Osteocyte (in vitro differentiated cells): ENCODE measurements at regions not wholly inside any gene's neighbourhood (a gene's known extent, or its start where the extent isn't known, plus 50 kb on each side); places are given as distances from the start of the nearest gene placed in this dataset.

Experiments
- DNase-seq: peaks from one replicate; pipeline ENCODE4 v3.0.0; 2021; ENCODE audit warnings: mixed read lengths; ENCODE audit not compliant: unreplicated experiment; ENCODE audit errors: extremely low spot score
- H3K27ac Mint-ChIP-seq: one replicate; pipeline ENCODE4 v1.8.0; 2021; ENCODE audit warnings: mild to moderate bottlenecking, mixed read lengths; ENCODE audit not compliant: unreplicated experiment
- H3K27me3 Mint-ChIP-seq: one replicate; pipeline ENCODE4 v1.8.0; 2021; ENCODE audit warnings: mixed read lengths; ENCODE audit not compliant: unreplicated experiment
- H3K36me3 Mint-ChIP-seq: one replicate; pipeline ENCODE4 v1.8.0; 2021; ENCODE audit warnings: mixed read lengths; ENCODE audit not compliant: unreplicated experiment
- H3K4me1 Mint-ChIP-seq: one replicate; pipeline ENCODE4 v1.8.0; 2021; ENCODE audit warnings: mixed read lengths; ENCODE audit not compliant: unreplicated experiment
- H3K4me3 Mint-ChIP-seq: one replicate; pipeline ENCODE4 v1.8.0; 2021; ENCODE audit warnings: mild to moderate bottlenecking, moderate library complexity, mixed read lengths; ENCODE audit not compliant: unreplicated experiment
- H3K9me3 Mint-ChIP-seq: one replicate; pipeline ENCODE4 v1.8.0; 2021; ENCODE audit warnings: mixed read lengths; ENCODE audit not compliant: unreplicated experiment
- TF ChIP-seq, protein P1 (sequence below): fragments of 200-600 bp; sonication (generic); IDR thresholded peaks from 2 replicates; pipeline ENCODE4 v1.5.0; 2021; ENCODE audit warnings: antibody characterized with exemption, mild to moderate bottlenecking, moderate library complexity

DNA sequence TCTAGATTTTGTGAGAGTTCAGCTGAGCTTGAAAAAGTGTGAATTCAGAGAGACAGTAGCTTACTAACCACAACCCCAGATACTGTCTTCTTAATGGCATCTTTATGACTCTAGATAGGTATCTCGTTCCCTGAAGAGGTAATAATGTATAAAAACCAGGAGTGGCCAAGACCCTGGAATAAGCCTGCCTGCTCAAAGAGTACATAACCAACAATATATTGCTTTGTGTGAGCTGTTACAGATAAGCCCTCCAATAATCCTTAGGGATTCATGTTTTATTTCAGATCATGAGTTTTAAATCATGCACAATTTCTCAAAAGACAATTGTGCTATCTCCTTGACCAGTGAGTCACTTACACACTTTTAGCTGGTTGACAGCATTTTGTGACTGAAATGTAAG is 327.8 kb upstream of the ADGRB3 start:
- no peak overlapping the region for H3K4me3 Mint-ChIP-seq
- H3K27me3 Mint-ChIP-seq = no peaks in the 10 kb centered on the region
- H3K4me1 Mint-ChIP-seq = peaks cover 6% of the 10 kb centered on the region
- TF ChIP-seq, protein P1, sequence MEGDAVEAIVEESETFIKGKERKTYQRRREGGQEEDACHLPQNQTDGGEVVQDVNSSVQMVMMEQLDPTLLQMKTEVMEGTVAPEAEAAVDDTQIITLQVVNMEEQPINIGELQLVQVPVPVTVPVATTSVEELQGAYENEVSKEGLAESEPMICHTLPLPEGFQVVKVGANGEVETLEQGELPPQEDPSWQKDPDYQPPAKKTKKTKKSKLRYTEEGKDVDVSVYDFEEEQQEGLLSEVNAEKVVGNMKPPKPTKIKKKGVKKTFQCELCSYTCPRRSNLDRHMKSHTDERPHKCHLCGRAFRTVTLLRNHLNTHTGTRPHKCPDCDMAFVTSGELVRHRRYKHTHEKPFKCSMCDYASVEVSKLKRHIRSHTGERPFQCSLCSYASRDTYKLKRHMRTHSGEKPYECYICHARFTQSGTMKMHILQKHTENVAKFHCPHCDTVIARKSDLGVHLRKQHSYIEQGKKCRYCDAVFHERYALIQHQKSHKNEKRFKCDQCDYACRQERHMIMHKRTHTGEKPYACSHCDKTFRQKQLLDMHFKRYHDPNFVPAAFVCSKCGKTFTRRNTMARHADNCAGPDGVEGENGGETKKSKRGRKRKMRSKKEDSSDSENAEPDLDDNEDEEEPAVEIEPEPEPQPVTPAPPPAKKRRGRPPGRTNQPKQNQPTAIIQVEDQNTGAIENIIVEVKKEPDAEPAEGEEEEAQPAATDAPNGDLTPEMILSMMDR = no peak
- H3K27ac Mint-ChIP-seq = no peak overlapping the region
- no peak for DNase-seq
- H3K9me3 Mint-ChIP-seq = peaks cover 33% of the 10 kb centered on the region
- H3K36me3 Mint-ChIP-seq = peaks cover 13% of the 10 kb centered on the region

- Mint-ChIP-seq H3K36me3 (peaks cover 11% of the 10 kb centered on the region), H3K27ac (no peak overlapping the region), H3K4me3 (no peak overlapping the region), H3K27me3 (no peaks in the 10 kb centered on the region), H3K9me3 (peaks cover 42% of the 10 kb centered on the region), H3K4me1 (peaks cover 5% of the 10 kb centered on the region)
- no peak for DNase-seq
- TF ChIP-seq, protein P1 = no peak
These were observed 339.0 kb upstream of the ADGRB3 start for GRCh38 chr6:68296126-68296525.

- peaks cover 5% of the 10 kb centered on the region for H3K36me3 Mint-ChIP-seq
- H3K4me1 Mint-ChIP-seq = no peaks in the 10 kb centered on the region
- H3K9me3 Mint-ChIP-seq = peaks cover 26% of the 10 kb centered on the region
- H3K27ac Mint-ChIP-seq = no peak overlapping the region
- no peak for DNase-seq
- H3K4me3 Mint-ChIP-seq = no peak overlapping the region
- TF ChIP-seq, protein P1 = no peak
- H3K27me3 Mint-ChIP-seq = no peaks in the 10 kb centered on the region
These were observed 352.4 kb upstream of the ADGRB3 start for GRCh38 chr6:68282646-68283045.

GRCh38 chr6:68279793-68280557 is 355.1 kb upstream of the ADGRB3 start:
- H3K27ac Mint-ChIP-seq = no peak overlapping the region

DNA sequence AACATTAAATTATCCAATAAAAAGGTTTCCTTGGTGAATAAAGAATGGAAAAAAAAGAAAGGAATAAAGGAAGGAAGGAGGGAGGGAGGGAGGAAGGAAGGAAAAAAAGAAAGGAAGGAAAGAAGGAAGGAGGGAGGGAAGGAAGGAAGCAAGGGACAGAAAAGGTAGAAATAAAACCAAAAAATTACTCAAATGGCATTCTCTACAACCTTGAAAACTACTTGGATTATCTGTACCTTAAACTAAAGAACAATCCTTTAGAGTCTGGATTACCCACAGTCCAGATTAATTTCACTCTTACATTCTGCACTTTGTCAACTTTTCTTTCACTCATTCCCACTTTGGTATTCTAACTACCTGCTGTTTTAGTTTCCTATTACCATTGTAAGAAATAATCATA is 361.8 kb upstream of the ADGRB3 start:
- no peaks in the 10 kb centered on the region for H3K27me3 Mint-ChIP-seq
- no peak for DNase-seq

More at GRCh38 chr6:68279793-68280557, 355.1 kb upstream of the ADGRB3 start:
- Mint-ChIP-seq H3K4me1 (peaks cover 9% of the 10 kb centered on the region), H3K4me3 (no peak overlapping the region), H3K9me3 (peaks cover 22% of the 10 kb centered on the region), H3K27me3 (no peaks in the 10 kb centered on the region), H3K36me3 (peaks cover 4% of the 10 kb centered on the region)
- no peak for DNase-seq
- TF ChIP-seq, protein P1 = no peak

More for the DNA sequence above, 361.8 kb upstream of the ADGRB3 start:
- TF ChIP-seq, protein P1 = no peak
- Mint-ChIP-seq H3K27ac (no peak overlapping the region), H3K36me3 (peaks cover 4% of the 10 kb centered on the region), H3K4me1 (peaks cover 30% of the 10 kb centered on the region), H3K9me3 (no peaks in the 10 kb centered on the region), H3K4me3 (no peak overlapping the region)
